IgD-negative memory B cell (primary cell): ENCODE measurements at regions not wholly inside any gene's neighbourhood (a gene's known extent, or its start where the extent isn't known, plus 50 kb on each side); places are given as distances from the start of the nearest gene placed in this dataset.

ENCODE experiments used
- H3K27ac Mint-ChIP-seq, 3 donors: one replicate each; pipeline ENCODE4 v1.8.0; 2020 to 2022; ENCODE audit warnings: mild to moderate bottlenecking in 3 of 3, mixed read lengths in 3 of 3, moderate library complexity in 1 of 3
- H3K27me3 Mint-ChIP-seq: one replicate; pipeline ENCODE4 v1.8.0; 2021; ENCODE audit warnings: mixed read lengths
- H3K36me3 Mint-ChIP-seq: one replicate; pipeline ENCODE4 v1.8.0; 2020; ENCODE audit warnings: mild to moderate bottlenecking, mixed read lengths
- H3K4me1 Mint-ChIP-seq, 3 donors: one replicate each; pipeline ENCODE4 v1.8.0; 2020 to 2022; ENCODE audit warnings: mixed read lengths in 3 of 3, mild to moderate bottlenecking in 1 of 3
- H3K4me3 Mint-ChIP-seq, 4 donors: one replicate each; pipeline ENCODE4 v1.8.0; 2020 to 2022; ENCODE audit warnings: mild to moderate bottlenecking in 4 of 4, mixed read lengths in 4 of 4, moderate library complexity in 3 of 4
- H3K9me3 Mint-ChIP-seq, 3 donors: one replicate each; pipeline ENCODE4 v1.8.0; 2020 to 2021; ENCODE audit warnings: mixed read lengths in 3 of 3, mild to moderate bottlenecking in 1 of 3

GRCh38 chr4:188554413-188554812 is 415.2 kb downstream of the TRIML1 start:
- Mint-ChIP-seq H3K4me3 (peak overlapping the region in 1 of 4 donors; percentile 63), H3K9me3 (peaks cover 5 to 10% (median 5%) of the 10 kb centered on the region in 3 donors)

DNA sequence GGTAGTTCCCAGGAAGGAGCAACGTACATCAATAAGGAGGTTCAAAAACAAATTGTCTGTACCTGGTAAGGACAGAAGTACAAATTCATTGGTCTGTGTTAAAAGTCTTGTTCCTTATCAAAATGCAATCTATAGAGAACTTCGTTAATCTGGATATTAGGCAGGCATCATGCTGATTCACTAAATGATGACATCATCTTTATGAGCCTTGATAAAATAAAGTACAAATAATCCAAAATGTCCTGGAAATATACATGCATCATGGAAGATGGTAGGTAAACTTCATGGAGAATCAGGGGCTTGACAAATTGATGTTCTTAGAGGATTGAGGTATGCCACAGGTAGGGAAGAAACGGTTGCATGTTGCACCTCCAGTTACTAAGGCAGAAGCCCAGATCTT is 433.9 kb downstream of the TRIML1 start:
- H3K27me3 Mint-ChIP-seq: no peaks in the 10 kb centered on the region
- no peaks in the 10 kb centered on the region for H3K4me1 Mint-ChIP-seq
- no peaks in the 10 kb centered on the region for H3K36me3 Mint-ChIP-seq
- no peak overlapping the region for H3K27ac Mint-ChIP-seq
- H3K4me3 Mint-ChIP-seq: no peak overlapping the region
- H3K9me3 Mint-ChIP-seq: peaks cover 6 to 14% (median 7%) of the 10 kb centered on the region in 3 donors

More at GRCh38 chr4:188554413-188554812, 415.2 kb downstream of the TRIML1 start:
- Mint-ChIP-seq H3K4me1 (no peaks in the 10 kb centered on the region), H3K27me3 (no peaks in the 10 kb centered on the region), H3K36me3 (no peaks in the 10 kb centered on the region), H3K27ac (no peak overlapping the region)

DNA sequence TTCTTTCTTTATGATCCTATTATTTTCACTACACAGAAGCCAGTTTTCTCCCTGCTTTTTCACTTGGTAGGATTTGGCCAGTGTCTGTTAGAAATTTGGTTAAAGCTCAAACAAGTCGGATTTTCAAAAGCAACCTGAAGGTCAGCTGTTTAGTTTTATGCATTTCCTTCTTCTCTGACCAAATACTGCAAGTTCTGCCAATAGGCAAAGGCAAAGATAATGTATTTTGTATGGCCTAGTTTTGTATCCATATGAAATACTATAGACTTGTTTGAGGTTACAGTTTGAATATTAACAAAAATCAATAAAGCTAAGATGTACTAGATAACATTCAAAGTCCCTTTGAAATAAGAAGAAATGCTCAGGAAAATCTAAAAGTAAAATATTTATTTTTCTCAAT is 439.4 kb downstream of the TRIML1 start:
- Mint-ChIP-seq H3K4me1 (no peaks in the 10 kb centered on the region), H3K9me3 (peaks cover 0 to 12% (median 5%) of the 10 kb centered on the region in 3 donors), H3K27ac (no peak overlapping the region), H3K36me3 (no peaks in the 10 kb centered on the region), H3K27me3 (no peaks in the 10 kb centered on the region), H3K4me3 (no peak overlapping the region)

DNA sequence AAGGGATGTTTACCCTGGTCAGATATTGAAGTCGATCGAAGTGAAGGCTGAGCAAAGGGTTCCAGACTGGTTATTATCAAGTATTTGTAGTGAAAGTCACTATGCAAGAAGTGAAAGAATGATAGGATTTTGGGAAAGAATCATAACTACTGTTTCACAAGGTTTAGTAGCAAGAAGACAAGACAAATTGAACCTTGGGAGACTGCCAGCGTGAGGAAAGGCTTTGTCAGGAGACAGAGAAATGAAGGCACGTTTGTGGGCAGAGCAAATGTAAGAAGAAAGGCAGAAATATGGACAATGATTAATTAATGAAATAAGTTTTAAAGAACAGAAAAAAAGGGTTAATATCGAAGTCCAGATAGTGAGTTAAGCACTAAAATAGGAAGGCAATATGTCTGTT is 456.8 kb downstream of the TRIML1 start:
- no peaks in the 10 kb centered on the region for H3K27me3 Mint-ChIP-seq
- H3K27ac Mint-ChIP-seq: no peak overlapping the region
- peaks cover 0 to 1% (median 0%) of the 10 kb centered on the region in 3 donors for H3K4me1 Mint-ChIP-seq
- peaks cover 2 to 12% (median 2%) of the 10 kb centered on the region in 3 donors for H3K9me3 Mint-ChIP-seq
- peaks cover 2% of the 10 kb centered on the region for H3K36me3 Mint-ChIP-seq
- H3K4me3 Mint-ChIP-seq: no peak overlapping the region

DNA sequence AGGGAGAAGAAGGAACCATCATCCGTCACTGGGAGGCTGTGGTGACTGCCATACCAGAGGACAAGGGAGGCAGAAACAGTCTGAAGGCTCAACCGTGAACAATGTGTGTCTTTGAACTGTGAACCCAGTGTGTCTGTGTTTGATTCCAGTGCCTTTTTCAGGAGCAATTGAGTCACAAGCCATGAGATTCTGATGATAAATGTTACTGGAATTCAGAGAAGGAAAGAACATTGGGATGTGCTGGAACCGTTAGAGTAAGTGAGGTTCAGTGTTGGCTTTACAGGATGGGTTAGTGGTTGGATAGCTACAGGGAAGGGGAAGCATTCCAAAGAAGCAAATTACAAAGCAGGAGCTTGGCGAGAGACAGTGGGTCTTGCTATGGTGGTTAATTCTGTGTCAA is 464.4 kb downstream of the TRIML1 start:
- Mint-ChIP-seq H3K27ac (no peak overlapping the region), H3K27me3 (no peaks in the 10 kb centered on the region), H3K4me3 (no peak overlapping the region), H3K36me3 (peaks cover 2% of the 10 kb centered on the region), H3K9me3 (peaks cover 0 to 3% (median 0%) of the 10 kb centered on the region in 3 donors), H3K4me1 (no peaks in the 10 kb centered on the region)

DNA sequence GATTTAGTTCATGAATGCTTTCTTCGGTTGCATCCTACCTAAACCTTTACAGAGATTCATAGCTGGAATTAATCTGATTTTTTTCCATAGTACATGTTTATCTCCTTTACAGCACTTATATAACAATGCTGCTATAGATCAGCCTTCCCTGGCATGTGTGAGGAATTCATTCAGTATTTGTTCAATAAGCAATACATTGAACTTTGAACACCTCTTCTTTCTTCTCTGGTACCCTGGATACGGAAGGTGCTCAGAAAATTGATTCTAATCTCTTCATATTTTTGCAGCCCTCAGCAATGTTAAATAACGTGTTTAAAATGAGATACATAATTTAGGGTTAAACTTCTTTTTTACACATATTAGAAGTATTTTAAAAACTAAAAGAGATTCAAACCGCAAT is 467.4 kb downstream of the TRIML1 start:
- H3K9me3 Mint-ChIP-seq: peaks cover 0 to 5% (median 3%) of the 10 kb centered on the region in 3 donors
- H3K27ac Mint-ChIP-seq: no peak overlapping the region
- peaks cover 2% of the 10 kb centered on the region for H3K36me3 Mint-ChIP-seq
- H3K4me1 Mint-ChIP-seq: no peaks in the 10 kb centered on the region
- H3K4me3 Mint-ChIP-seq: no peak overlapping the region
- no peaks in the 10 kb centered on the region for H3K27me3 Mint-ChIP-seq

- no peak overlapping the region for H3K27ac Mint-ChIP-seq
- no peaks in the 10 kb centered on the region for H3K27me3 Mint-ChIP-seq
- peaks cover 3 to 18% (median 6%) of the 10 kb centered on the region in 3 donors for H3K9me3 Mint-ChIP-seq
- H3K4me1 Mint-ChIP-seq: no peaks in the 10 kb centered on the region
- H3K36me3 Mint-ChIP-seq: peaks cover 2% of the 10 kb centered on the region
- no peak overlapping the region for H3K4me3 Mint-ChIP-seq
These were observed 471.9 kb downstream of the TRIML1 start for GRCh38 chr4:188611143-188611542.

- H3K9me3 Mint-ChIP-seq: peaks cover 7 to 23% (median 9%) of the 10 kb centered on the region in 3 donors
These were observed 473.4 kb downstream of the TRIML1 start for GRCh38 chr4:188612659-188613058.

GRCh38 chr4:188613976-188614375 is 474.7 kb downstream of the TRIML1 start:
- Mint-ChIP-seq H3K27me3 (no peaks in the 10 kb centered on the region), H3K36me3 (no peaks in the 10 kb centered on the region), H3K9me3 (peaks cover 7 to 27% (median 8%) of the 10 kb centered on the region in 3 donors), H3K4me1 (no peaks in the 10 kb centered on the region), H3K27ac (no peak overlapping the region), H3K4me3 (no peak overlapping the region)

More at GRCh38 chr4:188612659-188613058, 473.4 kb downstream of the TRIML1 start:
- no peak overlapping the region for H3K4me3 Mint-ChIP-seq
- no peaks in the 10 kb centered on the region for H3K4me1 Mint-ChIP-seq
- H3K36me3 Mint-ChIP-seq: no peaks in the 10 kb centered on the region
- no peaks in the 10 kb centered on the region for H3K27me3 Mint-ChIP-seq
- H3K27ac Mint-ChIP-seq: no peak overlapping the region

GRCh38 chr4:188619456-188620149 is 480.4 kb downstream of the TRIML1 start:
- Mint-ChIP-seq H3K27me3 (no peaks in the 10 kb centered on the region), H3K27ac (no peak overlapping the region), H3K4me1 (no peaks in the 10 kb centered on the region), H3K9me3 (peaks cover 6 to 19% (median 10%) of the 10 kb centered on the region in 3 donors), H3K36me3 (no peaks in the 10 kb centered on the region), H3K4me3 (no peak overlapping the region)

DNA sequence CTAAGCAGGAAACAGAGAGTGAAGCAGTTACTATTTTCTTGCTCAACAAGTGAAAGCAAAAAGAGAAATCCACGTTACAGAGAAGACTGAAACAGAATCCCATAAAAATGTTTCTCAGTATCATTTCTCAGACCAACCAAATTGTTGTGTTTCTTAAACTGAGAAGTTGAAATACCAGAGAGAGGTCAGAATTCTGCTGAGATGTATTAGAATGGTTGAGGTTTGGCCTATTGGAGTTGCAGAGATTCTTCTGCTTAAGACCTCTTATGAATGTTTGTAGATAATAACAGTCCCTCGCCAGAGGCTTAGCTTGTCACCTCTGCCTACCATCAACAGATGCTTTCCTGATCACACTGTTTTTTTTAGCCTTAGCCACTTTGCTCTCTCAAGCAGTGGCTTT is 481.4 kb downstream of the TRIML1 start:
- no peak overlapping the region for H3K4me3 Mint-ChIP-seq
- H3K4me1 Mint-ChIP-seq: no peaks in the 10 kb centered on the region
- H3K27ac Mint-ChIP-seq: no peak overlapping the region
- H3K9me3 Mint-ChIP-seq: peaks cover 6 to 18% (median 10%) of the 10 kb centered on the region in 3 donors
- H3K36me3 Mint-ChIP-seq: no peaks in the 10 kb centered on the region
- H3K27me3 Mint-ChIP-seq: no peaks in the 10 kb centered on the region

DNA sequence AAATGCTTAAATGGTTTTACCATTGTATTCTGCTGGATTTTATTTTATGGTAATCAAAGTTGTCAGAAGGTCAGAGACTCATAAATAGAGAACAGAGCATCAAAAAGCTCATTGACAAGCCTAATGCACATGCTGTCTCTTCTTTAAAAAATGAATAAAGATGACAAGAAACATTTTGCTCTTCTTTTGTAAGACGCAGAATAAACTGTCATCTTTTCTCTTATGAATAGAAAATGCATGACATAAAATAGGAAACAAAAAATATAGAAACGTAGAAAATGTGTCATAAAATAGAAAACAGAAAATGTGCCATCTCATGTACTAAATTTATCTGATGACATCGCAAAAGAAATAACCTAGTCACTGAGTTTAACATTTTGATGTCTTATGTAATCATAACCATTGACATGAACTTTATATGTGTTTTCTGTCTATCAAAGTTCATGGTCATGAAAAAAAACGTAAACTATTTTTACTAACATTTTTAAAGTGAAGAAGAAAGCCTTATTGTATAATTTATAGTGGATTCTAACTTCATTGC is 484.1 kb downstream of the TRIML1 start:
- no peaks in the 10 kb centered on the region for H3K36me3 Mint-ChIP-seq
- no peaks in the 10 kb centered on the region for H3K4me1 Mint-ChIP-seq
- H3K4me3 Mint-ChIP-seq: no peak overlapping the region
- H3K27me3 Mint-ChIP-seq: no peaks in the 10 kb centered on the region
- peaks cover 3 to 17% (median 4%) of the 10 kb centered on the region in 3 donors for H3K9me3 Mint-ChIP-seq
- no peak overlapping the region for H3K27ac Mint-ChIP-seq

DNA sequence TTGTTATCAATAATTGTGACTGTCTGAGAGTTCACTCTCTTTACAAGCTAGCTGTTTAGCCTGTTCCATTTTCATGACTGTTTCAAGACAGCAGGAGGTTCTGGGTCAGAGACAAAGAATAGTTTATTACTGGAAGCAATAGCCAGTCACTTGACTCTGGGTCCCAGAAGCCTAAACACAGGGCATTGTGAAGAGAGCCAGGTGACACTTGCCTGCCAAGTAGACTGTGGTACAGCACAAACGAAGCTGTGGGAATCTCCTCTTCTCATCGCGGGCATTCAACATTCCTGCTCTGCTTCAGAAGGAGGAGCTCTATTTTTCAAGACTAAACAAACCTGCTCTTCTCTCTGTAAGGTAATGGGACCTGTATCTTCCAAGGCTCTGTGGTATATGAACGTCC is 485.1 kb downstream of the TRIML1 start:
- Mint-ChIP-seq H3K27me3 (no peaks in the 10 kb centered on the region), H3K4me1 (no peaks in the 10 kb centered on the region), H3K27ac (no peak overlapping the region), H3K9me3 (peaks cover 1 to 15% (median 4%) of the 10 kb centered on the region in 3 donors), H3K4me3 (no peak overlapping the region), H3K36me3 (no peaks in the 10 kb centered on the region)

- no peak overlapping the region for H3K4me3 Mint-ChIP-seq
- no peaks in the 10 kb centered on the region for H3K4me1 Mint-ChIP-seq
- no peaks in the 10 kb centered on the region for H3K36me3 Mint-ChIP-seq
- no peaks in the 10 kb centered on the region for H3K27me3 Mint-ChIP-seq
- H3K27ac Mint-ChIP-seq: no peak overlapping the region
- H3K9me3 Mint-ChIP-seq: peaks cover 2 to 14% (median 7%) of the 10 kb centered on the region in 3 donors
These were observed 488.7 kb downstream of the TRIML1 start for GRCh38 chr4:188627892-188628291.

DNA sequence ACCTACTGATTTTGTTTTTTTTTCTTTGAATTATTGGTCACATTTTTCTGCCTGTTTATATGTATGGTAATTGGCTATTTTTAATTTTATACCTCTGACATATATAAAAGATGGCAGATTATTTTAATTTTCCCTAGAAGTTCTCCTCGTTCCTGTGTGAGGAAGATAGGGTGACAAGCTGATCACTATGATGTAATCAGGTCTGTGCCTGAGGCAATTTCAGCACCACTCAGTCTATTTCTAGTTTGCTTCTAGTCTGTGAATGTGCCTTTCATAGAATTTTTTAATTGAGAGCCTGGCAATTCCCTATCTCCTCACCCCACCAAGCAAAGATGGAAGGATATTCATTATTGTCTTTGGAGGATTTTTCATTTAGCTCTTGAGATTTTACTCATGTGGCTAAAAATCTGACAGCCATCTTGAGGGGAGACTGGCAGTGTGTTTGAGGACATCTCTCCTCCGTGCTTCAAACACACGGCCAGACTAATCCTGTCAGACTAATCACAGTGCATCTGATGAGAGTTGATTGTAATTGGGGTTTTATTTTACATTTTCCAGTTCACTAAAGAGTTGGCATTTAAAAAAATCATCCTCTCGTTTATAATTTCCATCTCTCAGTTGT is 500.3 kb downstream of the TRIML1 start:
- Mint-ChIP-seq H3K4me3 (no peak overlapping the region), H3K27ac (no peak overlapping the region), H3K27me3 (no peaks in the 10 kb centered on the region), H3K36me3 (peaks cover 1% of the 10 kb centered on the region), H3K9me3 (peaks cover 0 to 7% (median 5%) of the 10 kb centered on the region in 3 donors), H3K4me1 (no peaks in the 10 kb centered on the region)
